HPDE6-E6E7 (cell line): ENCODE measurements at regions not wholly inside any gene's neighbourhood (a gene's known extent, or its start where the extent isn't known, plus 50 kb on each side); places are given as distances from the start of the nearest gene placed in this dataset.

ENCODE experiments used
- DNase-seq: peaks from one replicate; pipeline ENCODE4 v3.0.0; 2011; ENCODE audit warnings: missing footprints; ENCODE audit errors: extremely low spot score

GRCh38 chr20:24796236-24796635 is 152.8 kb upstream of the CST7 start:
- no peak for DNase-seq

- no peak for DNase-seq
Measured at GRCh38 chr20:24797113-24797512, 152.0 kb upstream of the CST7 start.

GRCh38 chr20:24797745-24798655 is 151.1 kb upstream of the CST7 start:
- DNase-seq, result no peak

GRCh38 chr20:24798930-24799705 is 150.0 kb upstream of the CST7 start:
- no peak for DNase-seq

- no peak for DNase-seq
Measured at GRCh38 chr20:24799971-24800580, 149.0 kb upstream of the CST7 start.

GRCh38 chr20:24802286-24802820 is 146.7 kb upstream of the CST7 start:
- DNase-seq, result no peak

GRCh38 chr20:24804481-24805206 is 144.4 kb upstream of the CST7 start:
- no peak for DNase-seq

GRCh38 chr20:24805456-24806238 is 143.4 kb upstream of the CST7 start:
- DNase-seq, result no peak

GRCh38 chr20:24806705-24807676 is 142.1 kb upstream of the CST7 start:
- DNase-seq, result no peak

GRCh38 chr20:24808616-24809015 is 140.5 kb upstream of the CST7 start:
- DNase-seq, result no peak

- no peak for DNase-seq
Measured at GRCh38 chr20:24809606-24810005, 139.5 kb upstream of the CST7 start.

- DNase-seq, result no peak
Measured at GRCh38 chr20:24810676-24811407, 138.2 kb upstream of the CST7 start.

GRCh38 chr20:24812373-24812772 is 136.7 kb upstream of the CST7 start:
- no peak for DNase-seq

- DNase-seq, result no peak
Measured at GRCh38 chr20:24813080-24813479, 136.0 kb upstream of the CST7 start.

GRCh38 chr20:24813496-24813895 is 135.6 kb upstream of the CST7 start:
- DNase-seq, result no peak

- DNase-seq, result no peak
Measured at GRCh38 chr20:24813936-24814335, 135.1 kb upstream of the CST7 start.

GRCh38 chr20:24814556-24815195 is 134.4 kb upstream of the CST7 start:
- no peak for DNase-seq

GRCh38 chr20:24815196-24815815 is 133.8 kb upstream of the CST7 start:
- no peak for DNase-seq
